D721Med (cell line): ENCODE measurements at regions not wholly inside any gene's neighbourhood (a gene's known extent, or its start where the extent isn't known, plus 50 kb on each side); places are given as distances from the start of the nearest gene placed in this dataset.

Experiments used
- DNase-seq: peaks from one replicate; pipeline ENCODE4 v3.0.0; 2011; ENCODE audit warnings: low spot score; ENCODE audit not compliant: insufficient read length
- FAIRE-seq: peaks from 2 replicates; lab custom pipeline; 2011; peaks lifted over from hg19 to GRCh38; lab: Jason Lieb, UNC
- CTCF ChIP-seq: IDR thresholded peaks from 2 replicates; pipeline ENCODE4 v1.5.1; 2012; ENCODE audit warnings: mild to moderate bottlenecking, control low read depth; ENCODE audit not compliant: insufficient read depth; ENCODE audit errors: missing control alignments

GRCh38 chr9:73889023-73889422 lies 608.1 kb upstream of the RORB start:
- DNase-seq (no peak), FAIRE-seq (no peak)
- no peak for TF ChIP-seq CTCF

GRCh38 chr9:73890685-73891277 lies 606.4 kb upstream of the RORB start:
- no peak for FAIRE-seq

GRCh38 chr9:73892335-73892734 lies 604.8 kb upstream of the RORB start:
- FAIRE-seq = no peak
- TF ChIP-seq CTCF = no peak
- no peak for DNase-seq

More at GRCh38 chr9:73890685-73891277, 606.4 kb upstream of the RORB start:
- no peak for DNase-seq
- no peak for TF ChIP-seq CTCF

GRCh38 chr9:73893230-73893629 lies 603.9 kb upstream of the RORB start:
- TF ChIP-seq CTCF = no peak
- FAIRE-seq (no peak), DNase-seq (no peak)

GRCh38 chr9:73896061-73896460 lies 601.1 kb upstream of the RORB start:
- no peak for TF ChIP-seq CTCF
- FAIRE-seq = no peak
- no peak for DNase-seq

GRCh38 chr9:73906671-73907070 lies 590.5 kb upstream of the RORB start:
- FAIRE-seq = no peak
- DNase-seq = no peak
- TF ChIP-seq CTCF = no peak

- FAIRE-seq (no peak), DNase-seq (no peak)
- no peak for TF ChIP-seq CTCF
Measured at GRCh38 chr9:73911804-73912203, 585.3 kb upstream of the RORB start.
